Adrenal gland (tissue), 5 donors: ENCODE measurements at regions not wholly inside any gene's neighbourhood (a gene's known extent, or its start where the extent isn't known, plus 50 kb on each side); places are given as distances from the start of the nearest gene placed in this dataset.

Experiments used
- POLR2A ChIP-seq, 2 donors: fragments of 450-650 bp; IDR thresholded peaks; one replicate each; pipeline ENCODE4 v1.6.1; 2017; ENCODE audit warnings: antibody characterized with exemption in 2 of 2, mild to moderate bottlenecking in 2 of 2, moderate library complexity in 1 of 2
- TF ChIP-seq, protein P1 (sequence below), 6 experiments: fragments of 450-650 bp in 4 of 6; fragments of 200-600 bp in 2 of 6; sonication (generic) in 1 of 6; IDR thresholded peaks; 1 replicate in 5 of 6; 2 replicates in 1 of 6; pipeline versions ENCODE4 v1.5.1 to v1.8.0; 2016 to 2021; ENCODE audit warnings: antibody characterized with exemption in 6 of 6, mild to moderate bottlenecking in 2 of 6, moderate library complexity in 1 of 6
- donor health status: DM: no; HTN: no; CAD: no.

DNA sequence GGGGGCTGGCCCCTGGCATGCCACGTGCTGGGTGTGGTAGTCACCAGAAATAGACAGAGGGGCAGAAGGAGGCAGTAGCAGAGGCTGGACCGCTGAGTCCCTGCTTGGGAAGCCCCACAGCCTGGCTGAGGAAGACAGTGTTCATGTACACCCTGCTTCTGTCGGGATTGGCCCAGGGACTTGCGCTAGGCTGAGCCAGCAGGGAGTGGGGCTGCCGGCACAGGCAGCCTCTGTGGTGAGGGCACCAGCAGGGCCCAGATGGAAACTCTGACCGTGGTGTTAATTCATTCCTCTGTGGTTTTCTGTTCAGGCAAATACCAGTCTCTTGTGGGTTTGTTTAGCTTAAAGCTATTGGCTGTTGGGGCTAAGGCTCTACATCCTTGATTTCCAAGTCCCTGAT, 108.6 kb upstream of the RAD23B start:
- no peak for TF ChIP-seq POLR2A (IDR thresholded peaks at IDR 0.05)
- TF ChIP-seq, protein P1, sequence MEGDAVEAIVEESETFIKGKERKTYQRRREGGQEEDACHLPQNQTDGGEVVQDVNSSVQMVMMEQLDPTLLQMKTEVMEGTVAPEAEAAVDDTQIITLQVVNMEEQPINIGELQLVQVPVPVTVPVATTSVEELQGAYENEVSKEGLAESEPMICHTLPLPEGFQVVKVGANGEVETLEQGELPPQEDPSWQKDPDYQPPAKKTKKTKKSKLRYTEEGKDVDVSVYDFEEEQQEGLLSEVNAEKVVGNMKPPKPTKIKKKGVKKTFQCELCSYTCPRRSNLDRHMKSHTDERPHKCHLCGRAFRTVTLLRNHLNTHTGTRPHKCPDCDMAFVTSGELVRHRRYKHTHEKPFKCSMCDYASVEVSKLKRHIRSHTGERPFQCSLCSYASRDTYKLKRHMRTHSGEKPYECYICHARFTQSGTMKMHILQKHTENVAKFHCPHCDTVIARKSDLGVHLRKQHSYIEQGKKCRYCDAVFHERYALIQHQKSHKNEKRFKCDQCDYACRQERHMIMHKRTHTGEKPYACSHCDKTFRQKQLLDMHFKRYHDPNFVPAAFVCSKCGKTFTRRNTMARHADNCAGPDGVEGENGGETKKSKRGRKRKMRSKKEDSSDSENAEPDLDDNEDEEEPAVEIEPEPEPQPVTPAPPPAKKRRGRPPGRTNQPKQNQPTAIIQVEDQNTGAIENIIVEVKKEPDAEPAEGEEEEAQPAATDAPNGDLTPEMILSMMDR (IDR thresholded peaks at IDR 0.05): no peak
